NCI-H446 (cell line): ENCODE measurements at regions not wholly inside any gene's neighbourhood (a gene's known extent, or its start where the extent isn't known, plus 50 kb on each side); places are given as distances from the start of the nearest gene placed in this dataset.

Experiments used
- DNase-seq, 2 experiments: peaks; one replicate each; lab custom pipeline; 2025; lab: John Stamatoyannopoulos, UW

GRCh38 chr2:126406267-126406666 is 249.7 kb upstream of the GYPC start:
- DNase-seq: no peak

GRCh38 chr2:126408671-126409070 is 247.3 kb upstream of the GYPC start:
- DNase-seq: no peak

GRCh38 chr2:126409850-126410249 is 246.1 kb upstream of the GYPC start:
- DNase-seq: no peak

GRCh38 chr2:126413079-126413478 is 242.9 kb upstream of the GYPC start:
- no peak for DNase-seq

GRCh38 chr2:126419403-126419802 is 236.6 kb upstream of the GYPC start:
- DNase-seq: no peak

GRCh38 chr2:126425943-126426342 is 230.0 kb upstream of the GYPC start:
- DNase-seq: no peak

GRCh38 chr2:126429103-126429502 is 226.9 kb upstream of the GYPC start:
- no peak for DNase-seq

GRCh38 chr2:126431136-126431535 is 224.8 kb upstream of the GYPC start:
- DNase-seq: no peak

GRCh38 chr2:126436411-126436810 is 219.5 kb upstream of the GYPC start:
- no peak for DNase-seq

GRCh38 chr2:126437016-126437415 is 218.9 kb upstream of the GYPC start:
- no peak for DNase-seq

- DNase-seq: no peak
These were observed 211.4 kb upstream of the GYPC start for GRCh38 chr2:126444512-126444911.

GRCh38 chr2:126446106-126446695 is 209.8 kb upstream of the GYPC start:
- DNase-seq: no peak

- no peak for DNase-seq
These were observed 207.3 kb upstream of the GYPC start for GRCh38 chr2:126448611-126449010.

GRCh38 chr2:126449677-126450076 is 206.3 kb upstream of the GYPC start:
- no peak for DNase-seq

GRCh38 chr2:126463892-126464674 is 191.9 kb upstream of the GYPC start:
- DNase-seq: no peak

- DNase-seq: no peak
These were observed 188.4 kb upstream of the GYPC start for GRCh38 chr2:126467367-126468054.

GRCh38 chr2:126475031-126475430 is 180.9 kb upstream of the GYPC start:
- DNase-seq: no peak

- DNase-seq: no peak
These were observed 179.3 kb upstream of the GYPC start for GRCh38 chr2:126476691-126477090.

GRCh38 chr2:126480033-126480432 is 175.9 kb upstream of the GYPC start:
- no peak for DNase-seq

- DNase-seq: no peak
These were observed 173.1 kb upstream of the GYPC start for GRCh38 chr2:126482582-126483464.

GRCh38 chr2:126494593-126494992 is 161.4 kb upstream of the GYPC start:
- no peak for DNase-seq

- DNase-seq: no peak
These were observed 160.8 kb upstream of the GYPC start for GRCh38 chr2:126495189-126495588.
